Stimulated activated CD8-positive, alpha-beta memory T cell treated with anti-CD3 and anti-CD28 coated beads, Interleukin-15, amount 100 ng/mL, for 24 hours (primary cell): ENCODE measurements at regions not wholly inside any gene's neighbourhood (a gene's known extent, or its start where the extent isn't known, plus 50 kb on each side); places are given as distances from the start of the nearest gene placed in this dataset.

Source experiments
- DNase-seq: peaks from one replicate; pipeline ENCODE4 v3.0.0-alpha.2; 2020; ENCODE audit warnings: low read depth

DNA sequence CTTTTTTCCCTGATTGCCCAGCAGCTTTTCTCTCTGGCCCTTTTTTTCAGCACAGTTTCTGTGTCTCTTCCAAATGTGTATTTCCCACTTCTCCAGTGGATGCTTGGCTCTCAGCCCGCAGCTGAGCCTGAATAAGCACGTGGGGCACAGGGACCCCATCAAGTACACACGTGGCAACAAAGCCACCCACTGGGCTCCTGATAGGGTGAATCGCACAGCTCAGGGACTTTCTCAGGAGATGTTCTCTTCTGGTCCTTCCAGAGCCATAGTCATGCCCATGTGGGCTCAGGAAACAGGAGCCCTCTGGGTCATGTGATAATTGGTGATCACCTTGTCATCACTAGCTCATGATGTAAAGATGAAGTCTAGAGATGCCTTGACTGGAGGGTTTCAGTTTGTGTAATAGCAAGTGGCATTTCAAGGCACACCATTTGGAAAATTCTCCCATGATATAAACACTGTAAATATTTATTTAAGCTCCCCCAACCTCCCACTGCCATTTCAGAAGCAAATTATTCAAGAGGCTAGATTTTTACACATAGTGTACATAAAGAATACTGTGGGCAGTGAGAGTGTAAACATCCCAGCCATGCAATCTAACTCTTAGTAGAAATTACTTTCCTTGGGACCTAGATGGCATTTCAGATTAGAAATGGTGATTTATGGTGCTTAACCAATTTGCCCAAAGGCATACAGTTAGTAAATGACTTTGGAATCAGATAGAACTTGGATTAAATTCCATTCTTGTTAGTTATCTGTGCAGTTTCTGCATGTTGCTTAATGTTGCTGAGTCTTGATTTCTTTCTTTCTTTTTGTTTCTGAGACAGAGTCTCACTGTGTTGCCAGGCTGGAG lies 597.5 kb downstream of the SLC4A3 start:
- no peak for DNase-seq

DNA sequence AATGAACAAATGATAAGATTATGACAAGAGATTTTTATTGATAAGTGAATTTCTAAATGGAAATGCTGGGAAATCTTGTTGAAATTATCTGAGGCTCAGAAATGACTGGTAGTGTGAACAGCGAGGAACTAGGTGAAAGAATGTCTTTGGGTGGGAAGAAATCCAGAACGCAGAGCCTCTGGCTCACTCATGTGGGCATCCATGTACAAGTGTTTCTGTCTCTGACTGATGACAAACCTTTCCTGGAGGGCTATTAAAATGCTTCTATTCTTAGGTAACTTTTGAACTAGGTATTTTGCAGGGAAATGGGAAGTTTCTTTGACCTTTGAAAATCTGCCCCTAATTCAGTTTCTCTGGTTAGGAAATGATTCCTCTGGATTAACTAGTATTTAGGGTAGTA lies 598.6 kb downstream of the SLC4A3 start:
- DNase-seq: no peak

DNA sequence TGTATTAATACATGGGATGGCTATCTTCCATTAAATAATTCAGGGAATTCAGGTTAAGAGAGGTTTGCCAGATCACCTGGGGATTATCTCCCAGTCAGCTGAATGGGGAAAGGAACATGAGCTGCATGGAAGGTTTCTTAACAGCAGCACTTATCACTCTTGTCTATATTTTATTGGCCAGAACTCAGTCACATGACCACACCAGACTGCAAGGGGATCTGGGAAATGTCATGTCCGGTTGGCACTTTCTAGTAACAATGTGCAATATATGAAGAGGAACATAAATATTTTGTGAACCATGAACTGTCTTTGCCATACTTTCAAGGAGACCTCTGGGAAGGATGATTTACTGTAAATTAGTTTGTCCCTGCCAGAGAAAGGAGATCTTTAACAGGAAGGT lies 599.1 kb downstream of the SLC4A3 start:
- no peak for DNase-seq

DNA sequence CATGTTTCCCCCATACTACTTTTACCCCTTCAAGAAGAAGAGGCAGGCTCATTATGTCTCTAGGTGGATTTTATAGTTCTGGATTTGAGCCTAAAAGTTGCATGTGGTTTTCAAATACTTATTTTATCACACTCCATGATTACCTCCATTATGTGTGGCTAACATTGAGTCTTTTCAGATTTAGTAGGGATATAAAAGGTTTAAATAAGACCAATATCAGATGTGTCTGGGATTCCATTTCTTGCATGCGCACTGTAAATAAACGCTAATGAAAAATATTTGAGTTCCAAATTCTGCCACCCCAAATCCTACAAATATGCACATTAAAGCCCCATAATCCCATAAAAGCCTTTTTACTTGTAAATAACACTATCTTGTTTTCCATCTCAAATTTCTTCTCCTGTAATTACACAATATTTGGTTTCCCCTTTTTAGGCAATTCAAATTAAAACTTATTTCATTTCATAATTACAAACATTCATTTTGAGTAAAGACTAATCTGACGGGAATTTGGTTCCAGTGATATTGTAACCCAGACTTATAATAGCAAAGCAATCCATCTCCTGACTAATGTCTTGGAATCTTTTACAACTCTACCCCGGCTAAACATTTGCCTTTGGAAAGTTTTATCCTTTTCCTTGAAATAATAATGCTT lies 600.0 kb downstream of the SLC4A3 start:
- no peak for DNase-seq

DNA sequence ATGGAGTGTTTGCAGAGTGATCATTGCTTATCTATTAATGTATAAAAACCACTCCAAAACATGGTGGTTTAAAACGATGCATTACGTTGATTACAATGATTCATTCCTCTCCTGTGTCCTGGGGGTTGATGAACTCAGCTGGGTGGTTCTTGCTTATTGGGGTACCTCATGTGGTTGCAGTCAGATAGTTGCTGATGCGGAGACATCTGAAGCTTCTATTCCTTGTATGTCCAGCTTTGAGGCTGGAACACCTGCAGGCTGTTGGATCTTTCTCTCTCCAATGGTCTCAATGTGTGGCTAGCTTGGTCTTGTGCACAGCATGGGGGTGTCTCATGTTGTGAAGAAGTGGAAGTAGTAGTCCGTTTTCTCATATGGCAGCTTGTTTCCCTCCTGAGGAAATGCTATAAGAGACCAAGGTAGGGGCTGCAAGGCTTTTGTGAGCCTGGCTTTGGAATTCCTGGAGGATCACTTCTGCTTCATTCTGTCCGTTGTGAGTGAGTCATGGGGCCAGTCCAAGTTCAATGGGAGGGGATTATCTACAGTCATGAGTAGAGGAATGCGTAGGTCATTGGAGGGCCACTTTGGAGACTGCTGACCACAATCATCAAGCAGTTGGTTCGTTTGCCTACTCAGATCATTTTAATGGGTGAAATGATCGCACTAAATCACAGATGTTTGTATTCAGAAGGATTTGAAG lies 601.0 kb downstream of the SLC4A3 start:
- no peak for DNase-seq

DNA sequence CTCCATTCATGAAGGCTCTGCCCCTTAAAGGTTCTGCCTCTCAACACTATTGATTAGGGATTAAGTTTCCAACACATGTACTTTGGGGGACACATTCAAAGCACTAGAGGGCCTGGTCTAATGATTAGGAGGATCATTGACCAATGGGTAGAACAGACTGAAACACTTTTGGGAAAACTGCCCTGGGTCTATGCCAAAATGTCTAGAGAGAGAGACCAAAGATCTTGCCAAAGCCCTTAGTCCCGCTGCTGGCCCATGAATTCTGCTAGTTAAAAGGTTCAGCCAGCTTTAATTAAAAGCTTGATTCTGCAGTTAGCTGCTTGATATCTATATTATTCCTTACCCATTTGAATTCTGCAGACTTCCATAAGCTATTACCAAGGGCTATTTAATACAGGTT lies 613.2 kb downstream of the SLC4A3 start:
- no peak for DNase-seq

DNA sequence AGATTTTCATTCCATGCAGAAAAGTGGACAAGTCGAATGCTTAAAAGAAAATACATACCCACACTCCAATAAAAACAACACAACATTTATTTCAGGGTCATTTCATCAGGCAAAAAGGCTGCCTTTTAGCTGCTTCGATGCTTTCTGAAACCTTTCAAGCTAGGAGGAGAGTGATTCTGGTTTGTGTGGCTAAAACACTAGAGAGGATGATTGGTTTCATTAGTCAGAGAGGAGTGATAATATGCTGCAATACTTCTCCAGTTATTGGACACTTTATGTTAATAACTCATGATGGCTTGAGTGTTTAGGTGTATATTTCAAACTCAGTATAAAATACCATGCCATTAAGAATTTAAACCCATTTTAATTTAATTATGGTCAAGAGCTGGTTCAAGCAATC lies 614.0 kb downstream of the SLC4A3 start:
- DNase-seq: no peak

DNA sequence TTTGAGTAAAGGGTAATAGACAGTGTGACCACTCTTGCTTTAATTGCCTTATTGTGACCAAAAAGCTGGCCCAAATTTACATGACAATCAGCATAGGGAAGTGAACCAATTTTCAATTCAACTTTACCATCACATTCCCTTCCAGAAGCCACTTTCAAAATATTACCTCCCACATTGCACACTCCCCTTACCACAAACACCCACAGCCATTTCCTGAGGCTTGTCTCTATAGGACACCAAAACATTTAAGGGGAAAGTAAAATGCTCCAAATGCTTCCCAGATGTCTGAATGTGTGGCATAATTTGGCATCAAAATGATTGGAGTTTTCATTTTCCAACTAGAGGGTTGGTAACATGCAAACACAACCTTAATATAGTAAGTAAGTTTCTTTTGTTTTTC lies 616.1 kb downstream of the SLC4A3 start:
- DNase-seq: no peak

DNA sequence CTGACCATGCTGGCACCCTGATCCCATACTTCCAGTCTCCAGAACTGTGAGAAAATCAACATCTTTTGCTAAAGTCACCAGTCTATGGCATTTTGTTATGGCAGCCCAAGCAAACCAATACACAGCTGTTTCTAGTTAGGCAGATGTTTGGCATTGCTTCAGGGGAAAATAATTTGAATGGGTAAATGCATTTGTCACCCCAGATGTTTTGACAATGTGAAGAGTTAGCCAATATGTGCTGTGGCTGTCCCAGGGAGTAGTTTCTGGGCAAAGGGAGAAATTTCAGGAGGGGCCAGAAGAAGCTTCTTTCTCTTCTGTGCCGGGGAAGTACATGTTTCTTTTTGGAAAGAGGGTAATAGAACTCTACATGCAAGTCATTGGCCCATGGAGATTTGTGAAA lies 619.0 kb downstream of the SLC4A3 start:
- DNase-seq: no peak

DNA sequence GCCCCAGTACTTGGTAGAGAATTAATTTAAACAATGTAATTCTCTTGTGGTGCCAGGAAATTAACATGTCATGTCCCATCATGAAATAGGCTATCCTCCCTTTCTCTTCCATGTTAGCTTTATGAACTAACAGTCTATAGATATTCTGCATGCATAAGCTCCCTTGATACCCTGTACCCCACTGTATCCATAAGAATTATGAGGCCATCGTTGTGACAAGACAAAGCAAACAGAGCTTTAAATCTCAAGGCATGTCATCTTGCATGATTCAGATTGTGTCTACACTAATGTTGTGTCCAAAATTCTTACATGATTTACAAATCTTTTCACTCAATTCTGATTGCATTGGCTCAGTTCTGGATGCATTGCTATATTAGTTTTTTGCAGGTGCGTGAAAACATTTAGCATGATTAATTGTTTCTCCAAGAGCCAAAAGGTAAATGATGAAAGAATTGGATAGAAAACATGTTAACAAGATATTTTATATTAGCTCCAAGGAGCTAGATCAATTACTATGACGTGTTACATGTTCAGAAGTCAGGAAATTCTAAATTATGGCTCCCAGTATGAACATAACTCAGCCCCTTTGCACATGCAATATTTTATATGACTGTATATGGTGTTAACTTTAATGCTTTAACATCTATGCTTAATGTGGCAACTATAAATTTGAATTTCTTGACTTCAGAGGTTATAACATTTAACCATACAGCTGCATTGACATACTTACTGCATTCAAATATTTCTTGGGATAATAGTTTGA lies 620.3 kb downstream of the SLC4A3 start:
- DNase-seq: no peak

DNA sequence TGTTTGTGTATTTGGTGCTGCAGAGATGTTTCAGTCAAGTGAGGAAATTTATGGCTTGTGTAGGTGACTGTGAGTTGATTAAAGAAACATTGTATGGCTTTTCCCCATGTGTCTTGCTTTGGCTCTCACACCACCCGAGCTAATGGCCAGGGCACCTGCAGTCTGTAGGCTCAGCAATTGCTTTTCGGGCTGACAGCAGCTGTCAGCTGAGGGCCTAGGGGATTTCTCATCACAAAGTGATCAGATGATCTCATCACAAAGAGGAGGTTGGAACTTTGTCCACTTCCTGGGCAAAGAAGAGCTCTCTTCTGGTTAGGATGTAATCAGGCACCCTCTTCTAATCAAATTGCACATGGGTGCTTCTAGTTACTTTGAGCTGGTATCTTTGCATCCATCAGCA lies 632.2 kb downstream of the SLC4A3 start:
- DNase-seq: no peak

DNA sequence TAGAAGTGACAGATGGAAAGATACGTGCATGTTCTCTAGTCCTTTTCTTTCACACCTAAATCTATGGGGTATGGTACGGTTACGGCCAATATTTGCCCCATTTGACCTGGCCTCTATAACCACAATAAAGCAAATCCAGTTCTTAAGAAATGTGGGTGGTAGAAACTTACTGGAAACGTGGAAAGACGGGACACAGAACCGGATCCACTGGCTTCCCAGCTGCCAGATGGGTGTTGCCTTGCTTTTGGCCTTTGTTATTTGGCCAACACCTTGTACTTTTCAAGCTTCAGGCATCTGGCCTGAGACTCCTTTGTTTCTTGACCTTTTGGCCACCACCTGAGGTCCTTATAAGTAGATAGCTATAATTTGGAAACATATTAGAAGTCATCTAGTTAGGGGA lies 635.9 kb downstream of the SLC4A3 start:
- no peak for DNase-seq

DNA sequence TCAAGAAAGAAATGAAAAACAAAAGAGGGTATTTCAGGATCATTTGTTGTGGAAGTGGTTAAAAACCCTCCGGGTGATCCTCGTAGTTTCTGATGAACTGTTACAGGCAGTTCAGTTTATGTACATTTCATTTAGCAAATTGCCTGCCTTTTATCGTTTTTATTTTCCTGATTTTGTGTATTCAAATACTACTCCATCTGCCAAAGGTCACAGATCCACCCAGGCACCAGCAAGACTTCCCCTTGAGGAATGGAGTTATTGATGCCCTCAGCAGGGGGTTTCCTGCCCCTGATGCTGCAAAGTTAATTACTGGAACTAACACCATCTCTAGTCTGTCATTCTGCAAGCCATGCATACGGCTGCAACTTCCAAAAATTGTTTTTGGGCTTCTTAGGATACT lies 641.9 kb downstream of the SLC4A3 start:
- DNase-seq: no peak

DNA sequence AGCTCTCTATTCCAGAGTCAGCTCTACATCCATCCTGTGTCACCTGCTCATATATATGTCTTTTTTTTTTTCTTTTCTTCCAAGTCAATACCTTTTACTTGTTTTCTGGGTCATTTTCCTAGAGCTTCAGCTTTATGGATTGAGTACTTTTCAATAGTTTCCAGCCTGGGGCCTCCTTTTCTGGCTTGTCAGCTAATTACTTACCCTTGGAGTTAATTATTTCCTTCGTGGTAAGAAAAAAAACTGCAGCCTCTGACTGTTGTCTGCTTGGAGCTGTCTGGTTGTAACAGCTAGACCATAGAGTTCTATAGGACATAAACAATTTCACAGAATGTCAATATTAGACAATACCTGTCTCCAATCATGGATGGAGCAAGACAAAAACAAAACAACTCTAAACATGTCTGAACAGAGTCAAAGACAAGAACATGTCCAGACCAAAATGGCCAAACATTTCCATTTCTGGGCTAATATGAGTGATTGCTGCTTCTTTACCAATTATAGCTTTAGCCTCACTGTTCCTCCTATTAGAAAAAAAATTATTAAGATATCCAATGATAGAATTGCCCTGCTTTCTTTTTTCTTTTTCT lies 643.1 kb downstream of the SLC4A3 start:
- DNase-seq: no peak

DNA sequence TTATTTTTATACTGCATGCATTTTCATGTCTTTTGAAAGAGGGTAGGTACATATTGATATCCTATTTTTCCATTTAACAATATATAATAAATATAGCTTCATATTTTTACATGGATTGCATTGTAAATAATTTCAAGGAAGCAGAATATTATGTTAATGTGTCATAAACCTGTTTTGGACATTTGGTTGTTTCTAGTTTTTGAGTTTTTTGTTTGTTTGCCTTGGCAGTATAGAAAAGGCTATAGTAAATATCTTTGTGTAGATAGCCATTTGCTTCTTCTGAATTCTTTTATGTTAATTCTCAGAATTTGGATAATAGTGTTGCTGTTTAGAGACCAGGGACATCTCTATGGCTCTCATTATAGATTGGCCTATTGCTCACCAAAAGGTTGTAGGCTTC lies 645.2 kb downstream of the SLC4A3 start:
- no peak for DNase-seq

DNA sequence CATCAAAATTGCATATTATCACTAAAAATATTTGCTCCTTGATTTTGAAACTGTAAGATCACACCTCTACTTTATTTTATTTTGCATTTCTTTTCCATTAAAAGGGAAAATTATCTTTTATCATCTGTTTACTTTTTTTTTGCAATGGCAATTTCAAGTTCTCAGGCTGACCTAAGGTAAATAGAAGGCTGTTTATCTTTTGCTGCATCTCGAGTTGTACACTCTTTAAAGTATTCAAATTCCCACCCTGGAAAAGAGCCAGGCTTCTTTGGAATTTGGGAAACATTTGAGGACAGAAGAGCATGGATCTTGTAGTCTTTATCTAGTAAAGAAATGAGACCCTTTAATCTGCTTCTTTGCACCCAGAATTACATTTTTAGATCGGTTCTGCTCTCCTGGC lies 645.7 kb downstream of the SLC4A3 start:
- no peak for DNase-seq

DNA sequence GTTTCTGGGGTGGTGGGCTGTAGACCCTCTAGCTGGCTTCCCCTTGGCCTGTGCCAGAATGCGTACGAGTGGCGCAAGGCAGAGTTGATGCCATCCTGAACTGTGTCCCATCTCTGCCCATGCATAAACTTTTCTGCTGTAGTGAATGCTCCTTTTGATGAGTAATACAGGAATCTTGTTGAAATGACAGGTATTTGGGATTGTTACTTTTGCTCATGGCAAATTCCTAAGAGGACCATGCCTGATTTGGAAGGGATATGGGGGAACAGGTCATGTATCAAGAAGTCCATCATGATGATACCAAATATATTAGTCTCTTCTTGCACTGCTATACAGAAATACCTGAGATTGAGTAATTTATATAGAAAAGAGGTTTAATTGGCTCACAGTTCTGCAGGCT lies 648.0 kb downstream of the SLC4A3 start:
- no peak for DNase-seq

DNA sequence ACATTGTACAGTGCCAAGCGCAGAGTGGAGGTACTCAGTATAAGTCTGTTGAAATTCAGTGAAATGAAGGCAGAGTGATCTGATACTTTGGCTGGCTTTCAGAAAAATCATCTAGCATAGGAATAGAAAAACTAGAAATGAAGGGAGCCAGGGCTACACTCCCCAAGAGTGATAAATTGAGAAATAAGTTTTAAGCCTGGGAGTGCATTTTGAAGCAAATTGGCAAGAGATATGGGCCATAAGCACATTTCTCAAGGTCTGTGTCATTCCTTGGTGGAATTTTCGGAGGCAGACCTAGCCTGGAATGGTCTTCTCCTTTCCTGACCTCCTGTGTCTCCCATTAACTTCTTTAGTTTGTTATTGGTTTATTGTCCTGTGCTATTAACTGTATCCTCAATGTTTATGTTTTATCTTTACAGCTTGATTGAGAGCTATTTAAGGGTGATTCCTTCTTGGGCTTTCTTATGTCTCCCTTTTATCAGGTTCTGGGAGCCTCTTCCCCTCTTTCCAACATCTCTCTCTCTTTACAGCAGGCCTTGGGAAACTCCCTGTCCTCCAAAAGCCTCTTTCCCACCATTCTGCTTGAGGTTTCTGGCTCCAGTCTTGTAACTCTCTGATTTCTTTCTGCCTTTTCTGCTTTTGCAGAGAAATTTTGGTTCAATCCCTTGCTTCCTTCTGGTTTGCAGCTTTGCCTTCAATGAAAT lies 649.5 kb downstream of the SLC4A3 start:
- DNase-seq: no peak

DNA sequence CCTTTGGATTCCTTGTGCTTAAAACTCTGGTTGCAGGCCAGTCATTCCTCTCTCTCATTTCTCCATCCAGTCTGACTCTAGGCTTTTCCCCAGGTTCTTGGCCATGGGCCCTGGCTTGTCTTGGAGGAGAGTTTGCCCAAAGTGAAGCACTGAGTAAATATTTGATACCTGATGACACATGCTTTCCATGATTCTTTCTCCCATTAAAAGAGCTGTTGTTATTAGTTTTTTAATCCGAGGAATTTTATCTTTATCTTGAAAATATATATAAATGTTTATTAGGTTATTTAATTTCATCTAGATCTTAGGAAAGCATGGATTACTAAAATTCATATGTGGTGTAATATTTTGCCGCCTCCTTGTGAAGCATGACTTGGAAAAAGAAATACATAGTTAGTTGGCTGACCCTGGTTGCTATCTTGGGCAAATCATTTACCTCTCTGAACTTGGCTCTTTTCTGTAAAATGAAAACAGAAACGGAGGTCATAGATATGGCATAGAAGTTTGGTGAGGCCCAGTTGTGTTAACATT lies 650.1 kb downstream of the SLC4A3 start:
- no peak for DNase-seq

DNA sequence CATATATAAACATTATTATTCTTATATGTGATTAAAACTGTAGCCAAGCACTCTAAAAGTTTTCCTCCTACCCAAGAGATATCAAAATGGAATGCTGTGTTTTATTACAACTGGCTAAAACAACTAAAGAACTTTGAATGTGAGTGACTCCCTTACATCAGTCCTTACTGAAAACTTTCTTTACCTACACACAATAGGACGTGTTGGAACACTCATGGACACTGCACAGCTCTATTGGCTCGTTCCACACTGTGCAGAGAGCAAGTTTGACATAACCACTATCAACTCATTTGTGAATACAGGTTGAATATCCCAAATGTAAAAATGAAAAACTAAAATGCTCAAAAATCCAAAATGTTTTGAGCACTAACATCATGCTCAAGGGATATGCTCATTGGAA lies 650.6 kb downstream of the SLC4A3 start:
- no peak for DNase-seq

DNA sequence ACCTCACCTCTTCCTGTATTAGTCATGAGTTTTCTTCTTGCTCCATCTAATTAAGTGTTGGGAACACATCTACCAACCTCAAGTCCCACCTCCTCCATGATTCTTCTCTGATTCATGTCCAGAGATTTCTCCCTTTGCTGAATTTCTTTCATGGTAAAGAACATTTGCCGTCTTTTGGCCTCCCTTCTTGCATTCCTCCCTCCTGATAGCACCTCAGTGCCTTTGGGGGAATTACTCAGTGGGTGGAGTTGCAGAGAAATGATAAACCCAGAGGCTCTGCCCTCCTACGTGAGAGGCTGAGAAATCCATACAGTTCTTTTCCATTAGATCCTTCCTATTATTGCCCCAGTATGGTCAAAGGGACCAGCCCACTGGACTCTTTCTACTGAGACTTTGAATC lies 651.9 kb downstream of the SLC4A3 start:
- DNase-seq: no peak
